GM21390 (cell line): ENCODE measurements at regions not wholly inside any gene's neighbourhood (a gene's known extent, or its start where the extent isn't known, plus 50 kb on each side); places are given as distances from the start of the nearest gene placed in this dataset.
A peak's percentile ranks its signal among the peaks of the same experiment; 100 is the strongest.

Experiments
- ATAC-seq: cut with Tn5 transposase; IDR thresholded peaks from one replicate; pipeline ENCODE4 v1.9.1; 2021; ENCODE audit not compliant: unreplicated experiment

- peak; percentile 81 for ATAC-seq
Observed at GRCh38 chr21:32135401-32136363, 143.2 kb downstream of the MIS18A start.

DNA sequence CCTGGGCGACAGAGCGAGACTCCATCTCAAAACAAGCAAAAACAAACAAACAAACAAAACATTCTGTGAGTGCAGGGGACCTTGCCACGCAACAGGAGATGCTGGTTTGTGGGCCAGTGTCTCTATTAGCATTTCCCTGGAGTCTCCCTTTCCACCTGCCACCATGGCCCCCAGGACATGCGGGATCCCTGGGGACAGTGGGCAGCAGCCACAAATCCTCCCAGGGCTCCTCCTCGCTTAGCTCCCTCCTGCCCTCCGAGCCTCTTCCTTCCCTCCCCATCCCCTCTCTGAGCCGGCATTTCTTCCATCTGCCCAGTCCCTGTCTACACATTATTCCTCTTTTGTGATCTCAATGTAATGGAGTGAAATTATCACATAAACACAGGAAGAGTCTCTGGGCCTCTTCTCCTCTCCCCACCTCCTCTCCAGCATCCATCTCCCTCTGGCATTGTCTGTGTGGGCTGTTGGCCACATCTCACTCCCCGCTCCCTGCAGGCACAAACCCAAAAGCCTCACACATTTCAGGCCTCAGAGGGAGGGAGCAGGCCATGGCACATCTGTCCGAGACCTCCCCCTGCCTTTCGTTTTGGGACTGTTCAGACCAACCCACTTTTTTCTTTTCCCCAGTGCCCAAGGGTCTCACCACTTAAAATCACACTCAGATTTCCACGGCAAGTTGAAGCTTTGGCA is 144.3 kb downstream of the MIS18A start:
- no peak for ATAC-seq

- ATAC-seq = no peak
Observed at GRCh38 chr21:32132881-32133280, 146.0 kb downstream of the MIS18A start.

- ATAC-seq = no peak
Observed at GRCh38 chr21:32132409-32132808, 146.4 kb downstream of the MIS18A start.

GRCh38 chr21:32131960-32132359 is 146.9 kb downstream of the MIS18A start:
- ATAC-seq = no peak

DNA sequence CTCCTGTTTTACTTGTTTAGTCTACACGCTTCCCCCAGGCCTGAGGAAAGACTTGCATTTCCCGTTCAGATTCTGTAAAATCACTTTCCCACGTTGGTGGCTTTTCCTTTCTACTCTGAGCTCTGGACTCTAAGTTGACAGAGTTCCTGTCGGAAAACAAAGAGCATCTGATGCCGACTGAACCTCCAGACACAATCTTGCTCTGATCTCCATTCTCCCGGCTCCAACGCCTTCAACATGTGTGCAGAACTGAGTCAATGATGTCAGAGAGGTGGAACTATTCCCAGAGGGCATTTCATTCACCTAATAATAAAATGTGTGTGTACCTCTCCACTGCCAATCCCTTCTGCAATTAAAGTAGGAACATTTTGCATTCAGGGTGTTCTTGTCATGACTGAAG is 147.7 kb downstream of the MIS18A start:
- ATAC-seq = no peak

DNA sequence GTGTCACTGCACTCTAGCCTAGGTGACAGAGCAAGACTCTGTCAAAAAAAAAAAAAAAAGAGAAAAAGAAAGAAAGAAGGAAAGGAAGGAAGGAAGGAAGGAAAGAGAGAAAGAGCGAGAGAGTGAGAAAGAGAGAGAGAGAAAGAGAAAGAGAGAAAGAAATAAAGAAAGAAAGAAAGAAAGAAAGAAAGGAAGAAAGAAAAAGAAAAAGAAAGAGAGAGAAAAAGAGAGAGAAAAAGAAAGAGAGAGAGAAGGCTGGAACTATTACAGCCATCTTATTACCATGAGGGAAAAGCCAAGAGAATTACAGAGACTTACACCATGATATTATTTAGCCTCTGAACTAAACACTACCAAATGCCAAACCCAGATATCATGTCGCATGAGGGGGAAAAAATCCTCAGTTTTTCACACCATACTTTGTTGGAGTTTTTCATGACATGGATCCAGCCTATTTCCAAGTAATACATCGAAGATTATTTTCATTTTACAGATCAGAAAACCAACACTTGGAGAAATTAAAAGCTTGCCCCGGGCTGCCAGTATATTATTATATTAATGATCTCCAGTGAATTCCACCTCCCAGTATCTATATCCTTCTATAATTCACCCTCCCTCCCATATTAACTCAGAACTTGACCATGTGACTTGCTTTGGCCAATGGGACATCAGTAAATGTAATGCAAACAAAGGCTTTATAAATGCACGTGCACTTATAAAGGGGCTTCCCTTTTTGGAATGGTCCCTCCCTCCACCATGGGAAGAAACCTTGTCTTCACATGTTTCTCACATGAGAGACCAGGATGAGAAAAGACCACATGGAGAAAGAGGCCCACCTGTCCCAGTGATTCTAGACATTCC is 148.6 kb downstream of the MIS18A start:
- no peak for ATAC-seq

- no peak for ATAC-seq
Observed at GRCh38 chr21:32127081-32127480, 151.8 kb downstream of the MIS18A start.

- ATAC-seq = no peak
Observed at GRCh38 chr21:32122082-32122481, 156.8 kb downstream of the MIS18A start.

GRCh38 chr21:32120230-32120629 is 158.6 kb downstream of the MIS18A start:
- ATAC-seq = no peak

- no peak for ATAC-seq
Observed at GRCh38 chr21:32119811-32120210, 159.0 kb downstream of the MIS18A start.

GRCh38 chr21:32119389-32119788 is 159.5 kb downstream of the MIS18A start:
- no peak for ATAC-seq

DNA sequence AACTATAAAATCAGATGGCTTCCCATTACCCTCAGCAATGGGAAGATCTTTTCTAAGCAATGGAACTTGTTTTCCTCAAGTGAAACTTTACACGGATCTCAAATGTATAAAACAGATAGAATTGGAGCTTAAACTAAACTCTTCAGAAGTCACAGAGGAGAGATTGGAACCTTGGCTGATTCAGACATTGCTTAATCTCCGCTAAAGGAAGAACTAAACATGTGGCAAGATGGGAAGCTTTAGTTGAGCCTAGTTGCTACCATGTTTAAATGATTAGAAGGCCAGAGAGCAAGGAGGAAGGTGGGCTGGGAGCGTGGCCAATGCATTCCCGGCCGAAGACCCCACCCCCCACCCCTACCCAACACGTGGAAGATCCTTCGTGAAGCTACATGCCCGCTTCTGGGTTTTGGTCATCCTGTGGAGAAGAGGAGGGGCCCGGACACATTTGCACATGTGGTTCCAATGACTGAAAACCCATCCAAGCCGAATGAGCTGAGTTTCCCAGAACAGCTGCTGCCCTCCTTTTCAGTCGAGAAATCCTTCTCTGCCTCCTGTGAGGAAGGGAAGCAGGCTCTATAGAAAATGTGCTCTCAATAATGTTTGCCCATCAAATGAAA is 164.3 kb downstream of the MIS18A start:
- ATAC-seq = no peak

DNA sequence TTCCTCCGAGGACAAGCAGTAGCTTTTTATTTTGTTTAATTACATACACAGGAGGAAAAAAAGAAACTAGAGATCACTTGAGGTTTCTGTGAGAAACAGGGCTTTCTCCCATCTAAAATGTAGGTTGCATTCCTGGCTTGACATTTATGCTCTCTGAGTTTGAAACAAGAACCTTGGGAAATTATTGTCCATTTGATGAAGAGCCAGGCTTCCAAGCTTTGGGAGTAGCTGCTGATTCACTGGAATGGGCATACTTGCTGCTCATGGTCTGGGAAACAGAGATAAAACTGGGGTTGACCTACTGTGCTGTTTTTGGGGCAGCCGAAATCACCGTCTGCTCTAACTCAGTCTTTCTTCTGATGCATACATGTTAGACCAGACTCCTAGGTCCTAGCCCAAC is 165.4 kb downstream of the MIS18A start:
- ATAC-seq = no peak

GRCh38 chr21:32112195-32112594 is 166.7 kb downstream of the MIS18A start:
- no peak for ATAC-seq

DNA sequence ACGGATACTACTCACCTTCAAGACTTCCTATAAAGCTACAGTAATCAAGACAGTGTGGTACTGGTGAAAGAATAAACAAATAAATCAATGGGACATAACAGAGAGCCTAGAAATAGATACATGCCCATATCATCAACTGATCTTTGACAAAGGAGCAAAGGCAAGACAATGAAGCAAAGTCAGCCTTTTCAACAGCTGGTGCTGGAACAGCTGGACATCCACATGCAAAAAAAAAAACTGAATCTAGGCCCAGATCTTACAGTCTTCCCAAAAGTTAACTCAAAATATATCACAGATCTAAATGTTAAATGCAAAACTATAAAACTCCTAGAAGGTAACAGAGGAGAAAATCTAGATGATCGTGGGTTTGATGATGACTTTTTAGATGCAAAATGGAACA is 170.3 kb downstream of the MIS18A start:
- no peak for ATAC-seq

DNA sequence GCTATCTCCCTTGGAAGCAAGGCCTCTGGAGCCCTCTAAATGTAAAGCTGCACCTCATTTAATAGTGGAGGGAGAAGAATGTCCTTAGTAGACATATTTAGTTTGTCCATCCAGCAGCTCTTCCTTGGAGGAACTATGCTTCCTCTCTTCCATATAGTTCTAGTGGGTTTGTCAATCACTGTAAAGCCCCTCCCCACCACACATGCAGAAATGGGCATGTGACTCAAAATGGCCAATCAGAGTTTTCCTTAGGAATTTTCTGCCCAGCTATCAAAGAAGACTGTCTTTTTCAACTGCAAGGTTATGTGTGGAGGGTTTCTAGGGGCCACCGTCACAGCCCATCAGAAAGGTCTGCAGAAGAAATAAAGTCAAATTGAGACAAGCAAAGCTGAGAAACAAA is 175.5 kb downstream of the MIS18A start:
- no peak for ATAC-seq

GRCh38 chr21:32102426-32102825 is 176.4 kb downstream of the MIS18A start:
- no peak for ATAC-seq

- ATAC-seq = no peak
Observed at GRCh38 chr21:32101277-32101676, 177.6 kb downstream of the MIS18A start.

DNA sequence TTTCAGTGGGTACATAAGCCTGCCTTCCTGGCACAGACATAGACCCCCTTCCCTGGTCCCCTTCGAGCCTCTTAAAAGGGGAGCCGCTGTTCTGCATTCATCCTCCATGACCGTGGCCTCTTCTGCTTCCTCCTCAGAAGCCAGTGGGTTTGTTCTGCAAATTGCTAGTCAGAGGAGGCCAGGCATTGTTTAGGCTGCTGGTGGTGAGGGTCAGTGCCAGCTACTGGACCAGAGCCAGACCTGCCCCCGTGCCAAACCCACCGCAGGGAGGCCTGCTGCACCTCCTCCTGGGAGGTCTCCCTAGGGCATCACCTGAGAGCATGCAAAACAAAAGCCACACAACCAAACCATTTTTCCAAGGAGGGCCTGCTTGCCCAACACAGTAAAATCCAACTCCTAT is 178.4 kb downstream of the MIS18A start:
- ATAC-seq = no peak
